Putamen (tissue), 1 donor: ENCODE measurements at regions not wholly inside any gene's neighbourhood (a gene's known extent, or its start where the extent isn't known, plus 50 kb on each side); places are given as distances from the start of the nearest gene placed in this dataset.

Source experiments
- DNase-seq: peaks from one replicate; pipeline ENCODE4 v3.0.0-alpha.2; 2016; ENCODE audit warnings: low spot score

- DNase-seq, result no peak
Measured at GRCh38 chr10:25661632-25662031, 272.4 kb upstream of the MYO3A start.

GRCh38 chr10:25666276-25666675, 267.8 kb upstream of the MYO3A start:
- no peak for DNase-seq

- DNase-seq, result peak; percentile 73
Measured at GRCh38 chr10:25675204-25675603, 258.8 kb upstream of the MYO3A start.

- DNase-seq, result no peak
Measured at GRCh38 chr10:25675615-25676014, 258.4 kb upstream of the MYO3A start.

GRCh38 chr10:25678220-25678619, 255.8 kb upstream of the MYO3A start:
- no peak for DNase-seq

- no peak for DNase-seq
Measured at GRCh38 chr10:25678666-25679065, 255.4 kb upstream of the MYO3A start.

GRCh38 chr10:25682203-25682851, 251.7 kb upstream of the MYO3A start:
- DNase-seq, result peak; percentile 83

- DNase-seq, result no peak
Measured at GRCh38 chr10:25683344-25683743, 250.7 kb upstream of the MYO3A start.

GRCh38 chr10:25687521-25687920, 246.5 kb upstream of the MYO3A start:
- DNase-seq, result no peak

- DNase-seq, result no peak
Measured at GRCh38 chr10:25689346-25690100, 244.5 kb upstream of the MYO3A start.

GRCh38 chr10:25692761-25693160, 241.3 kb upstream of the MYO3A start:
- DNase-seq, result no peak

GRCh38 chr10:25694206-25694933, 239.7 kb upstream of the MYO3A start:
- DNase-seq, result no peak

- DNase-seq, result no peak
Measured at GRCh38 chr10:25694971-25695370, 239.1 kb upstream of the MYO3A start.

GRCh38 chr10:25695586-25695985, 238.4 kb upstream of the MYO3A start:
- no peak for DNase-seq

- DNase-seq, result no peak
Measured at GRCh38 chr10:25696013-25696708, 237.9 kb upstream of the MYO3A start.

- DNase-seq, result no peak
Measured at GRCh38 chr10:25697412-25697811, 236.6 kb upstream of the MYO3A start.

GRCh38 chr10:25698638-25699037, 235.4 kb upstream of the MYO3A start:
- no peak for DNase-seq

- DNase-seq, result no peak
Measured at GRCh38 chr10:25699631-25700030, 234.4 kb upstream of the MYO3A start.

- no peak for DNase-seq
Measured at GRCh38 chr10:25701652-25702051, 232.4 kb upstream of the MYO3A start.

- no peak for DNase-seq
Measured at GRCh38 chr10:25704622-25705021, 229.4 kb upstream of the MYO3A start.

- no peak for DNase-seq
Measured at GRCh38 chr10:25707572-25707971, 226.5 kb upstream of the MYO3A start.

GRCh38 chr10:25707976-25708671, 225.9 kb upstream of the MYO3A start:
- no peak for DNase-seq
